Pons (tissue), 1 donor: ENCODE measurements at regions not wholly inside any gene's neighbourhood (a gene's known extent, or its start where the extent isn't known, plus 50 kb on each side); places are given as distances from the start of the nearest gene placed in this dataset.

Source experiments
- DNase-seq: peaks from one replicate; pipeline ENCODE4 v3.0.0-alpha.2; 2016; ENCODE audit warnings: low spot score

DNA sequence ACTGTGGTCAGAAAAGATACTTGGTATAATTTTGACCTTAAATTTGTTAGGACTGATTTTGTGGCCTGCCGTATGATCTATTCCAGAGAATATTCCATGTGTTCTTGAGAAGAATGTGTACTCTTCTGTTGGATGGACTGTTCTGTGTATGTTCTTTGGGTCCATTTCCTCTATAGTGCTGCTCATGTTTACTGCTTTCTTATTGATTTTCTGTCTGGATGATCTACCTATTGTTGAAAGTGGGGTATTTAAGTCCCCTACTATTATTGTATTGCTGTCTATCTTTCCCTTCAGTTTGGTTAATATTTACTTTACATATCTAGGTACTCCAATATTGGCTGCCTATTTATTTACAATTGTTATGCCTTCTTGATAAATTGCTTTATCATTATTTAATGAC, 298.4 kb downstream of the BCKDHB start:
- no peak for DNase-seq

DNA sequence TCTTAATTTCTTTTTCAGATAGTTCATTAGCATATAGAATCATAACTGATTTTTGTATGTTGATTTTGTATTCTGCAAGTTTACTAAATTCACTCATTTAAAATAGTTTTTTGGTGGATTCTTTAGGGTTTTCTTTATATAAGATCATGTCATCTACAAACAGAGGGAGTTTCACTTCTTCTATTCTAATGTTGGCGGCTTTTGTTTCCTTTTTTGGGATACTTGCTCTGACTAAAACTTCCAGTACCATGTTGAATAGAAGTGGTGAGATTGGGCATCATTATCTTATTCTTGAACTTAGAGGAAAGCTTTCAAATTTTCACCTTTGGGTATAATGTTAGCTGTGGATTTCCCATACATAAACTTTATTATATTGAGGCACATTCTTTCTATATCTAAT, 296.9 kb downstream of the BCKDHB start:
- no peak for DNase-seq

DNA sequence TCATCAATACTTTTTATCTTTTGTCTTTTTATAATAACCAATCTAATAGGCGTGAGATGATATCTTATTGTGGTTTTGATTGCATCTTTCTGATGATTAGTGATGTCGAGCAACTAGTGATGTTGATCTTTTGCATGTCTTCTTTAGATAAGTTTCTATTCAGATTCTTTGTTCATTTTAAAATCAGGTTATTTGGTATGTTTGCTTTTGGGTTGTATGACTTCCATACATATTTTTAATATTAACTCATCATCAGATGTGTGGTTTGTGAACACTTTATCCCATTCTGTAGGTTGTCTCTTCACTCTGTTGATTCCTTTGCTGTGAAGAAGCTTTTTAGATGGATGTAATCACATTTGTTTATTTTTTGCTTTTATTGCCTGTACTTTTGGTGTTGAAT, 295.8 kb downstream of the BCKDHB start:
- no peak for DNase-seq
